Suprapubic skin (tissue), 4 donors: ENCODE measurements at regions not wholly inside any gene's neighbourhood (a gene's known extent, or its start where the extent isn't known, plus 50 kb on each side); places are given as distances from the start of the nearest gene placed in this dataset.

ENCODE experiments used
- EP300 ChIP-seq: sonication (generic); formaldehyde crosslinking; IDR thresholded peaks from one replicate; pipeline ENCODE4 v1.6.1; 2017; ENCODE audit warnings: antibody characterized with exemption
- POLR2A ChIP-seq, 2 donors: fragments of 450-650 bp; IDR thresholded peaks; one replicate each; pipeline ENCODE4 v1.6.1; 2017; ENCODE audit warnings: antibody characterized with exemption in 2 of 2, mild to moderate bottlenecking in 2 of 2, moderate library complexity in 2 of 2
- POLR2AphosphoS5 ChIP-seq, 3 donors: sonication (generic); formaldehyde crosslinking; IDR thresholded peaks; one replicate each; pipeline ENCODE4 v1.6.1; 2017; ENCODE audit warnings: antibody characterized with exemption in 3 of 3
- TF ChIP-seq, protein P1 (sequence below), 2 donors: fragments of 200-600 bp in 1 of 2; fragments of 450-650 bp in 1 of 2; sonication (generic) in 1 of 2; IDR thresholded peaks; one replicate each; pipeline ENCODE4 v1.5.1; 2016 to 2019; ENCODE audit warnings: antibody characterized with exemption in 2 of 2, mild to moderate bottlenecking in 1 of 2, moderate library complexity in 1 of 2

DNA sequence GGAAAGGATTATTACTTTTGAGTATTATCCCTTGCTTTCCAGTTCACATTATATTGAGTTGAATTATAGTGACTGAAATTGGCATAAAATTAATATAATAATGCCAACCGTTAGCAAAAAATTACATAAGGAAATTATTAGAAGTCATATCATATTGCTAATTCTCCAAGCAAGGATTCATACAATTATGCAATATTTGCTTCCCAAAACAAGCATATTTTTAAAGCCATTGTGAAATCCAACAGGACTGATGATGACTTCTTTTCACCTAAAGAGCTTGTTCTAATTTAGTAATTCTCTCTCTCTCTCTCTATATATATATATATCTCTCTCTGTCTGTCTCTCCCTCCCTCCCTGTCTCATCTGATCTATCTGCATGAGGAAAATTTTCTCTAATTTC lies 283.5 kb downstream of the DSEL start:
- TF ChIP-seq, protein P1, sequence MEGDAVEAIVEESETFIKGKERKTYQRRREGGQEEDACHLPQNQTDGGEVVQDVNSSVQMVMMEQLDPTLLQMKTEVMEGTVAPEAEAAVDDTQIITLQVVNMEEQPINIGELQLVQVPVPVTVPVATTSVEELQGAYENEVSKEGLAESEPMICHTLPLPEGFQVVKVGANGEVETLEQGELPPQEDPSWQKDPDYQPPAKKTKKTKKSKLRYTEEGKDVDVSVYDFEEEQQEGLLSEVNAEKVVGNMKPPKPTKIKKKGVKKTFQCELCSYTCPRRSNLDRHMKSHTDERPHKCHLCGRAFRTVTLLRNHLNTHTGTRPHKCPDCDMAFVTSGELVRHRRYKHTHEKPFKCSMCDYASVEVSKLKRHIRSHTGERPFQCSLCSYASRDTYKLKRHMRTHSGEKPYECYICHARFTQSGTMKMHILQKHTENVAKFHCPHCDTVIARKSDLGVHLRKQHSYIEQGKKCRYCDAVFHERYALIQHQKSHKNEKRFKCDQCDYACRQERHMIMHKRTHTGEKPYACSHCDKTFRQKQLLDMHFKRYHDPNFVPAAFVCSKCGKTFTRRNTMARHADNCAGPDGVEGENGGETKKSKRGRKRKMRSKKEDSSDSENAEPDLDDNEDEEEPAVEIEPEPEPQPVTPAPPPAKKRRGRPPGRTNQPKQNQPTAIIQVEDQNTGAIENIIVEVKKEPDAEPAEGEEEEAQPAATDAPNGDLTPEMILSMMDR (IDR thresholded peaks at IDR 0.05), result no peak
- TF ChIP-seq POLR2AphosphoS5 (IDR thresholded peaks at IDR 0.05) (no peak), POLR2A (IDR thresholded peaks at IDR 0.05) (no peak), EP300 (no peak)
